Tibial nerve (tissue), 4 donors: ENCODE measurements at regions not wholly inside any gene's neighbourhood (a gene's known extent, or its start where the extent isn't known, plus 50 kb on each side); places are given as distances from the start of the nearest gene placed in this dataset.

ENCODE experiments used
- DNase-seq, 2 donors: peaks; one replicate each; pipeline ENCODE4 v3.0.0-alpha.2; 2019; ENCODE audit warnings: low spot score in 2 of 2
- H3K27ac ChIP-seq, 4 donors: fragments of 200-600 bp; sonication (generic) in 3 of 4; one replicate each; pipeline ENCODE4 v1.5.1; 2017 to 2019; ENCODE audit warnings: mild to moderate bottlenecking in 1 of 4
- H3K27me3 ChIP-seq, 2 donors: fragments of 200-600 bp; sonication (generic) in 1 of 2; one replicate each; pipeline versions ENCODE4 v1.5.1 to v1.6.0; 2017 to 2019
- H3K36me3 ChIP-seq, 3 donors: fragments of 200-600 bp; sonication (generic); one replicate each; pipeline ENCODE4 v1.5.1; 2018 to 2019
- H3K4me1 ChIP-seq, 4 donors: fragments of 200-600 bp; sonication (generic) in 3 of 4; one replicate each; pipeline ENCODE4 v1.5.1; 2017 to 2019
- H3K4me3 ChIP-seq, 4 donors: fragments of 200-600 bp; sonication (generic) in 3 of 4; one replicate each; pipeline ENCODE4 v1.5.1; 2017 to 2019; ENCODE audit warnings: mild to moderate bottlenecking in 1 of 4, moderate library complexity in 1 of 4
- H3K9me3 ChIP-seq, 4 donors: fragments of 200-600 bp; sonication (generic) in 3 of 4; one replicate each; pipeline ENCODE4 v1.5.1; 2017 to 2019
- CTCF ChIP-seq, 5 experiments: fragments of 200-600 bp in 3 of 5; fragments of 450-650 bp in 2 of 5; sonication (generic) in 3 of 5; IDR thresholded peaks; one replicate each; pipeline ENCODE4 v1.5.1; 2016 to 2019; ENCODE audit warnings: antibody characterized with exemption in 5 of 5, mild to moderate bottlenecking in 3 of 5, moderate library complexity in 2 of 5
- EP300 ChIP-seq, 2 donors: sonication (generic); formaldehyde crosslinking; IDR thresholded peaks; one replicate each; pipeline ENCODE4 v1.6.1; 2017; ENCODE audit warnings: antibody characterized with exemption in 2 of 2, mild to moderate bottlenecking in 1 of 2
- POLR2A ChIP-seq, 2 donors: fragments of 450-650 bp; IDR thresholded peaks; one replicate each; pipeline ENCODE4 v1.6.1; 2017; ENCODE audit warnings: antibody characterized with exemption in 2 of 2, mild to moderate bottlenecking in 2 of 2, moderate library complexity in 2 of 2
- WGBS, 2 donors: methylation state at CpG; one replicate each; pipeline ENCODE4 v1.1.5; 2018; 5-methylcytosine and 5-hydroxymethylcytosine counted together

GRCh38 chr10:128277267-128277840, 151.1 kb upstream of the MKI67 start:
- H3K36me3 ChIP-seq: no peaks in the 10 kb centered on the region
- 61 to 65% methylated on average over 8 of the region's 8 CpGs for WGBS, 2 donors
- DNase-seq: no peak
- peaks cover 0 to 12% (median 0%) of the 10 kb centered on the region in 4 donors for H3K4me1 ChIP-seq
- H3K9me3 ChIP-seq: no peaks in the 10 kb centered on the region
- H3K27me3 ChIP-seq: no peaks in the 10 kb centered on the region
- no peak overlapping the region for H3K27ac ChIP-seq
- no peak for TF ChIP-seq POLR2A (IDR thresholded peaks at IDR 0.05)
- no peak for TF ChIP-seq CTCF (IDR thresholded peaks at IDR 0.05)
- no peak for TF ChIP-seq EP300 (IDR thresholded peaks at IDR 0.05)
- H3K4me3 ChIP-seq: no peak overlapping the region

GRCh38 chr10:128278362-128278761, 152.1 kb upstream of the MKI67 start:
- DNase-seq: no peak
- Histone ChIP-seq H3K4me1 (peaks cover 0 to 12% (median 0%) of the 10 kb centered on the region in 4 donors), H3K27me3 (no peaks in the 10 kb centered on the region), H3K4me3 (no peak overlapping the region), H3K9me3 (no peaks in the 10 kb centered on the region), H3K27ac (no peak overlapping the region), H3K36me3 (no peaks in the 10 kb centered on the region)
- TF ChIP-seq CTCF (IDR thresholded peaks at IDR 0.05) (no peak), POLR2A (IDR thresholded peaks at IDR 0.05) (no peak), EP300 (IDR thresholded peaks at IDR 0.05) (no peak)
- WGBS, 2 donors: 31 to 48% methylated on average over 4 to 7 of the region's 7 CpGs

GRCh38 chr10:128280271-128280670, 154.0 kb upstream of the MKI67 start:
- Histone ChIP-seq H3K4me1 (peaks cover 0 to 2% (median 0%) of the 10 kb centered on the region in 4 donors), H3K27me3 (peaks cover 0 to 2% of the 10 kb centered on the region in 2 donors), H3K4me3 (no peak overlapping the region), H3K36me3 (no peaks in the 10 kb centered on the region), H3K27ac (no peak overlapping the region), H3K9me3 (no peaks in the 10 kb centered on the region)
- TF ChIP-seq EP300 (IDR thresholded peaks at IDR 0.05) (no peak), POLR2A (IDR thresholded peaks at IDR 0.05) (no peak), CTCF (IDR thresholded peaks at IDR 0.05) (no peak)
- WGBS, 2 donors: 67 to 78% methylated on average over 2 of the region's 2 CpGs
- no peak for DNase-seq

- no peak for DNase-seq
- no peak overlapping the region for H3K4me3 ChIP-seq
- H3K36me3 ChIP-seq: no peaks in the 10 kb centered on the region
- no peaks in the 10 kb centered on the region for H3K9me3 ChIP-seq
- peaks cover 0 to 12% of the 10 kb centered on the region in 2 donors for H3K27me3 ChIP-seq
- H3K4me1 ChIP-seq: peaks cover 0 to 1% (median 0%) of the 10 kb centered on the region in 4 donors
- no peak overlapping the region for H3K27ac ChIP-seq
- WGBS, 2 donors: 91 to 93% methylated on average over 6 of the region's 6 CpGs
- TF ChIP-seq EP300 (IDR thresholded peaks at IDR 0.05): no peak
- no peak for TF ChIP-seq POLR2A (IDR thresholded peaks at IDR 0.05)
- no peak for TF ChIP-seq CTCF (IDR thresholded peaks at IDR 0.05)
Observed at GRCh38 chr10:128281343-128281742, 155.1 kb upstream of the MKI67 start.

GRCh38 chr10:128281861-128282260, 155.6 kb upstream of the MKI67 start:
- H3K9me3 ChIP-seq: no peaks in the 10 kb centered on the region
- no peak for TF ChIP-seq CTCF (IDR thresholded peaks at IDR 0.05)
- no peak for TF ChIP-seq POLR2A (IDR thresholded peaks at IDR 0.05)
- TF ChIP-seq EP300 (IDR thresholded peaks at IDR 0.05): no peak
- DNase-seq: no peak
- H3K36me3 ChIP-seq: no peaks in the 10 kb centered on the region
- peaks cover 0 to 16% of the 10 kb centered on the region in 2 donors for H3K27me3 ChIP-seq
- H3K4me3 ChIP-seq: no peak overlapping the region
- H3K27ac ChIP-seq: no peak overlapping the region
- peaks cover 0 to 6% (median 0%) of the 10 kb centered on the region in 4 donors for H3K4me1 ChIP-seq
- WGBS, 2 donors: 91 to 92% methylated on average over 14 of the region's 14 CpGs
